GM19468 (cell line): ENCODE measurements at regions not wholly inside any gene's neighbourhood (a gene's known extent, or its start where the extent isn't known, plus 50 kb on each side); places are given as distances from the start of the nearest gene placed in this dataset.

ENCODE experiments used
- ATAC-seq: cut with Tn5 transposase; IDR thresholded peaks from one replicate; pipeline ENCODE4 v1.9.1; 2021; ENCODE audit warnings: mild to moderate bottlenecking, moderate library complexity, moderate number of reproducible peaks; ENCODE audit not compliant: unreplicated experiment; ENCODE audit errors: extremely low read depth

DNA sequence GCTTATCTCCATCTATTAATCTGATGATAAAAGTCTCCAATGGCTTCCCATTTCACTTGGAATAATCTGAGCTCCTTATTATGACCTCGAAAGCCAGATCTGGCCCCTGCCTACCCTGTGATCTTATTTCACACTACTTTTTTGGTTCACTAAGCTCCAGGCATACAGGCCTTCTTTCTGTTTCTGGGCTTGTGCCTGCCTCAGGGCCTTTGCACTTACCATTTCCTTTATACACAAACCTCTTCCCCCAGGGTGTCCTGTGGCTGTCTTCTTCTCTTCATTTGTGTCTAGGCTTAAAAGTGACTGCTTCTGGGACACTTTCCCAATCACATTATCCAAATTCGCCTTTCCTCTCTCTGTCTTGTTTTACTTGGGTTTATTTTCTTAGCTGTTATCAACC, 478.8 kb downstream of the LRIG3 start:
- ATAC-seq = no peak

GRCh38 chr12:58443273-58443980, 476.9 kb downstream of the LRIG3 start:
- peak; percentile 65 for ATAC-seq

- ATAC-seq = no peak
These were observed 476.3 kb downstream of the LRIG3 start for GRCh38 chr12:58443981-58444371.

GRCh38 chr12:58450868-58451482, 469.3 kb downstream of the LRIG3 start:
- no peak for ATAC-seq

GRCh38 chr12:58452546-58452945, 467.8 kb downstream of the LRIG3 start:
- no peak for ATAC-seq

DNA sequence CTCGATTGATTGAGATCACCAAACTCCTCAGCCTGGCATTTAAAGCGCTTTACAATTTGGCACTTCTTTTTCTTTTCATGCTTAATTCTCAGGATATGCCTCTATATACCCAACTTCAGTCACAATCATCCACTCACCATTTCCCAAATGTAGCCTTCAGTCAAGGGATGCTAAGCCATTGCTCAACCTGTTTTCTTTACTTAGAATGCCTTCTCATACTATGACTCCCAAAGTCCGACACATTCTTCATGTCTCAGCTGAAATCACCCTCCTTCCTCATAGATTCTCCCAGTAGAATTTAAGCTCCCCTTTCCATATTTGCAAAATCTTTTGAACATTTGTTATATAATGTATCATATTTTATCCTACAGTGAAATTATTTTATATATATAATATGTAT, 467.0 kb downstream of the LRIG3 start:
- ATAC-seq = no peak

GRCh38 chr12:58455136-58455535, 465.2 kb downstream of the LRIG3 start:
- no peak for ATAC-seq

DNA sequence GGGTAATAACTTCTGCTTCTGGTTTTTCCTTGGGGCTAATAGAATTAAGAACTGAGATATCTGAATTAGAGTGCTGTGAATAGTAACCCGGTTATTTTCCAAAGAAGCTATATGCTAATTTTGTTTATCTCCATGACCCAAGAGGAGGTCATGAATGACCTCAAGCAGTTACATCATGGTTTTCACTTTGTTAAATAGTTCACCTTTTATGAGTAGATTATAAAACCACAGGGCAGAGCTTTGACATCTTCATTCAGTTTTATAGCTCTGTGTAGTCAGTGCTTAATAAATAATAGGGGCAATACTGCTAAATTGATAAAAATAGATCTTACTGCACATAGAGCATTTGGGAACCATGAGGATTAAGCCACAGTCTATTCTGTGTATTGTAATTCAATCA, 462.2 kb downstream of the LRIG3 start:
- no peak for ATAC-seq

DNA sequence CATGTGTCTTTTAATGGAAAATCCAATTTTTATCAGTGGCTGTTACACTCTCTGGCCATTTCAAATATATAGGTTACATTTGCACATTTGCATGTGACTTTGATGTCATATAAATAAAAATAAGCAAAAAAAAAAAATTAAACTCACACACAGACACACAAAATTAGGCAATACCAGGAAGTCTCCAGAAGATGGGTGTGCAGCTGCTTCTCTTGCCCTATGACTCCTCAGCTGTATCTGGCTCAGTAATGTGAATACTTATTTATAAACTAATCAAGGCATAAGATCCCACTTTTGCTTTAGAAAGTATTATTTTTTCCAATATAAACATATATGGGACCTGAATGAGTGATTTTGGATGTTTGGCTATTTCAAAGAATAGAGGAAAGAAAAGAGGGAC, 461.1 kb downstream of the LRIG3 start:
- ATAC-seq = no peak

GRCh38 chr12:58463051-58463450, 457.3 kb downstream of the LRIG3 start:
- no peak for ATAC-seq

- no peak for ATAC-seq
These were observed 454.9 kb downstream of the LRIG3 start for GRCh38 chr12:58465418-58465817.

DNA sequence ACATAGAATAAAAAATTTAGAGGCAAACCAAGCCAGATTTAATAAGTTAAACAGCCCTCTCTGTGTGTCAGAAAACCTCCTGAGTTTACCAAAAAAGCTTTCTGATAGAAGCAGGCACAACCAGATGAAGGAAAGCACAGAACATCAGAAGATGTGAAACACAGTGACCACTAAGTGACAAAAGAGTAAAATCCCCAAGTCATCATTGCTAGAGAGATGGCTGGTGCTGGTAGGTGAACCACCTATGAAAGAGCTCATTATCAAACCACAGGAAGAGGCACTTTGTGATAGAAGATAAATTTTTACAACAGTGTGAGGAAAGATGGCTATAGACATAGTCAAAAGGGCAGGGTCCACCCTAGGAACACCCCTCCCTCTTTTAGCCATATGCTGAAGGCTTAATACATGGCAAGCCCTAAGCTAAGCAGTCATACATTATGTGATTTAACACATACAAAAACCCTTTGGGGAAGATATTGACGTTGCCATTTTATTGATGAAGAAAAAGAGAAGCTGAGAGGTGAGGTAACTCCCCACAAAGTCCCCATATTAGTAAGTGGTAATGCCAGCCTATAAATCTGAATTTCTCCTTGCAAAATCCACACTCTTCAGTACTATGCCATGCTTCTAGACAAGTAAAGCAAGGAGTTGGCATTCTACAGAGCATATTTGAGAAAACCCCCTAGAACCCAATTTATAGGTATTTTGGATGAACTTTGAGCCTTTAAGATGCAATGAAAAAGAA, 449.9 kb downstream of the LRIG3 start:
- ATAC-seq = no peak

DNA sequence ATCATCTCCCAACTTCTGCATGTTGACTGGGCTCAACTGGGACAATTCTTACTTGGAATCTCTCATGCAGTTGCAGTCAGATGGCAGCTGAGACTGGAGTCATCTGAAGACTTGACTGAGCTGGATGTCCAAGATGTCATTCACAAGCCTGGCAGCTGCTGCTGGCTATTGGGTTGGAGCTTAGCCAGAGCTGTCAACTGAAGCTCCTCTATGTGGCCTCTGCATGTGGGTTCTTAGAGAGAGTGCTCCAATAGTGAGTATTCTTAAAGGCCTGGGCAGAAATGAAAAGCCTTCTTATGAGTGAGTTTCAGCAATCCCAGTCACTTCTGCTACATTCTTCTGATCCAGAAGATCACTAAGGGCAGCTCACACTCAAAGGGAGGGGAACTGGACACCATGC, 440.9 kb downstream of the LRIG3 start:
- no peak for ATAC-seq

GRCh38 chr12:58481811-58482210, 438.5 kb downstream of the LRIG3 start:
- ATAC-seq = no peak

DNA sequence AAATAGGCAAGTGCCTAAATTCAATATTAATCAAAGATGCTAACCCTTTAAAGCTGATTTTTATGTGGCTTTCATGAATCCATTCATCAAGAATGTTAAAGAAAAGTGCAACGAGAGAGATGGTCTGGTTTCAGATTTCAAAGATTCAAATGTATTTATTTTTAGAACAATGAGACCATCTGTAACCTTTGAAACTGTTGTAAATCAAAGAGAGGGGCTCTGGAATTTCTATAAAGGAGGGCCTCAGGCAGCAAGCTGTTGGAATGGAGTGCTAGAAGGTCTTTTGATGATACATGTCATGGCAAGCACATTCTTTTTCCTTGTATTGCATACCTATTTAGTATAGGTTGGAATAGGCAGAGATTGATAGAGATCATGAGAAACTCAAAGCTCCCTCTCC, 433.0 kb downstream of the LRIG3 start:
- ATAC-seq = no peak

GRCh38 chr12:58487678-58488161, 432.6 kb downstream of the LRIG3 start:
- ATAC-seq = no peak

GRCh38 chr12:58489394-58489793, 430.9 kb downstream of the LRIG3 start:
- ATAC-seq = no peak

GRCh38 chr12:58491306-58491705, 429.0 kb downstream of the LRIG3 start:
- no peak for ATAC-seq

DNA sequence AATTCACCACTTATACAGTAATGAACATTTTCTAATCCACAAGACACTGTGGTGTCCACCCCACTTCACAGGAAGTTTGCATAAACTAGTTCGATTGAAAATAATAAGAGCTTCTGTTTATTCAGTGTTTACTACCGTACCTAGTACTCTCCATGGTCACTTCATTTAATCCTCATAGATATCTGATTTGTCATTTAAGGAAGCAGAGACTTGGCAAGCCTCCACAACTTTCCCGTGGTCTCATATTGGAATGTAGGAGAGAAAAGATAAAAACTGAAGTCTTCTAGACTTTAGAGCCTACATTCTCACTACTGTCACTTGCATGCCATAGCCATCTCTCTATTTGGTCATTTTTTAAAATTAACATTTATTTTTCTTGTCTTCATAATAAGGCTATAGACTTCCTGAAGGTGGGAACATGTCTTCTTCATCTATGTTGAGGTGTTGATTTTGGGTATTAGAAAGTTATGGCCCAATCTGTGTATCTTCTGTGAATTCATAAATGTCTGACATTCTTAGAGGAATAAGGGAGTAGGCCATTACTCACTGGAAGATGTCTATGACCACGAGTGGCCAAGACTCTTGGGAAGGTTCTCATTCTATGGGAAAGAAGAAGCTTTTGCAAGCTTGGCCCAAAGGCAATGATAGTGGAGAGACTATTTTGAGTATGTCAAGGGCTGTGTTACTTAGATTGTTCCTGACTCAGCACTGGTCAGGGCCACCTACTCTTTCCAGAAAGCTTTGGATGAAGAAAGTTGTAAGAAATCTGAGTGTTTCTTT, 423.7 kb downstream of the LRIG3 start:
- no peak for ATAC-seq

DNA sequence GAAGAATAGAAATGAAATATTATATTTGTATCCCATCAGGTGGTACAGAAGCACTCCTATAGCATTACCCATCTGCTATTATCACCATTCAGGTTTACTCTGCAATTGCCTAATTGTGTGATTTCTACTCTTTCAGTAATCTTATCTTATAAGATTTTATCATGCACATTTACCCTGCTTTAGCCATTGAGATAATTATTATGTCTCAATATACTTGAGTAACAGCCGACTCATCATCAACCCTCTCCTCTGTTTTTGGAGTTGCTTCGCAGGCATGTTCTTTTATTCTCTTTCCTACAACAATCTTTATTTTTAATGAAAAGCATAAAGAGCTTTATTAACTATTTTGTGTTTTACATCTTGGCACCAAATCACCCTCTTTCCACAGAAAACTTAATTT, 419.9 kb downstream of the LRIG3 start:
- ATAC-seq = no peak

DNA sequence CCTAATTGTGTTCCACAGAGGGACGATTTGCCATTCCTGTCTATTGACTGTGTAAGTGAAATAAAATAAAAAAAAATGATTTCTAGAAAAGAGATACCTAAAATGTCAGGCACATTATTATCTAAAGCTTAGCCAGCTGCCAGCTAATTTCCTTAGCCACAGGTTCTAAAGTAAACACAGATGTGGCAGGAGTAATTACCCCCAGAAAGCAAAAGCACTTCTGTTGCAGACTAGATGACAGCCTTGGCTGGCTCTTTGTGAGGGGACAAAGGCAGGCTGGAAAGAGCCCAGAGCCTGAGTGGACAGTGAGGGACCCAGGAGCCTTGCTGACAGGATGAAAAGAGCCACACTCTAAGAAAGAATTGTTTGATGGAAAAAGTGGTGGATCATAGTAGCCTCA, 418.1 kb downstream of the LRIG3 start:
- no peak for ATAC-seq
